Endothelial cell of umbilical vein (primary cell): ENCODE measurements at regions not wholly inside any gene's neighbourhood (a gene's known extent, or its start where the extent isn't known, plus 50 kb on each side); places are given as distances from the start of the nearest gene placed in this dataset.

Source experiments
- BruUV-seq: library from RNA; stranded (reverse); fragments of 400-500 nt; replicated peaks from 2 replicates; lab custom pipeline; 2021; lab: Mats Ljungman, UMichigan
- CTCF ChIA-PET: fragments of 300-600, 350-600 bp; sonication (Branson Sonifier 250); formaldehyde crosslinking; loops from one replicate; lab custom pipeline; 2021; ENCODE audit warnings: antibody characterized with exemption, inconsistent platforms; lab: Charles Lee
- POLR2A ChIA-PET: fragments of 300-600, 350-600 bp; sonication (Branson Sonifier 250); formaldehyde crosslinking; loops from one replicate; lab custom pipeline; 2021; ENCODE audit warnings: antibody characterized with exemption, inconsistent platforms; lab: Charles Lee
- DNase-seq: peaks from one replicate; pipeline ENCODE4 v3.0.0-alpha.2; 2011; ENCODE audit warnings: low read depth, low spot score
- FAIRE-seq: peaks from 2 replicates; lab custom pipeline; 2011; peaks lifted over from hg19 to GRCh38; lab: Jason Lieb, UNC
- H2AFZ ChIP-seq: 2 replicates; pipeline ENCODE4 v1.6.0; 2012; ENCODE audit warnings: low read depth, low read length, control low read depth, inconsistent platforms
- H3K27ac ChIP-seq: 2 replicates; pipeline ENCODE4 v1.5.1; 2011; ENCODE audit warnings: low read depth, mild to moderate bottlenecking, control low read depth, low read length, moderate library complexity; ENCODE audit not compliant: insufficient read depth
- H3K27me3 ChIP-seq, 2 experiments: 2 replicates each; pipeline versions ENCODE4 v1.6.0 to v1.6.1; 2011; ENCODE audit warnings: low read length in 2 of 2, mixed read lengths in 1 of 2; ENCODE audit not compliant: control insufficient read depth in 2 of 2, insufficient read depth in 2 of 2
- H3K36me3 ChIP-seq, 2 experiments: 2 replicates in 1 of 2; 3 replicates in 1 of 2; pipeline ENCODE4 v1.5.1; 2011; ENCODE audit warnings: low read length in 2 of 2, mild to moderate bottlenecking in 1 of 2, moderate library complexity in 1 of 2; ENCODE audit not compliant: control insufficient read depth in 2 of 2, insufficient read depth in 2 of 2; ENCODE audit errors: extremely low read depth in 1 of 2
- H3K4me1 ChIP-seq: 3 replicates; pipeline ENCODE4 v1.5.1; 2011; ENCODE audit warnings: mild to moderate bottlenecking, low read length; ENCODE audit not compliant: control insufficient read depth, insufficient read depth; ENCODE audit errors: extremely low read depth
- H3K4me2 ChIP-seq: 2 replicates; pipeline ENCODE4 v1.6.1; 2011; ENCODE audit warnings: low read length, control low read depth, mixed read lengths; ENCODE audit not compliant: insufficient read depth
- H3K4me3 ChIP-seq, 3 experiments: fragments of 200-600 bp in 1 of 3; sonication (generic), shearing (Covaris generic) in 1 of 3; replicated peaks in 1 of 3; 2 replicates each; pipeline ENCODE4 v1.5.1; 2011 to 2016; ENCODE audit warnings: control low read depth in 3 of 3, low read length in 3 of 3, mild to moderate bottlenecking in 2 of 3, inconsistent platforms in 1 of 3, low read depth in 1 of 3, moderate library complexity in 1 of 3; ENCODE audit not compliant: insufficient read depth in 1 of 3
- H3K79me2 ChIP-seq: 2 replicates; pipeline ENCODE4 v1.6.0; 2012; ENCODE audit warnings: low read length, inconsistent platforms; ENCODE audit not compliant: control insufficient read depth, insufficient read depth
- H3K9ac ChIP-seq: replicated peaks from 2 replicates; pipeline ENCODE3; 2011; ENCODE audit warnings: low read length, control low read depth; ENCODE audit not compliant: insufficient read depth; ENCODE audit errors: extremely low read depth
- H3K9me1 ChIP-seq: replicated peaks from 3 replicates; pipeline ENCODE4 v1.6.0; 2011; ENCODE audit warnings: mild to moderate bottlenecking, low read length; ENCODE audit not compliant: control insufficient read depth, insufficient read depth; ENCODE audit errors: extremely low read depth
- H3K9me3 ChIP-seq: replicated peaks from 2 replicates; pipeline ENCODE4 v1.5.1; 2012; ENCODE audit warnings: low read length, inconsistent platforms; ENCODE audit not compliant: control insufficient read depth, insufficient read depth
- H4K20me1 ChIP-seq: replicated peaks from 2 replicates; pipeline ENCODE3; 2011; ENCODE audit warnings: mild to moderate bottlenecking, low read length; ENCODE audit not compliant: control insufficient read depth, insufficient read depth; ENCODE audit errors: extremely low read depth
- EZH2 ChIP-seq: IDR thresholded peaks from 2 replicates; pipeline ENCODE4 v1.6.1; 2012; ENCODE audit warnings: borderline replicate concordance, low read depth, mild to moderate bottlenecking, moderate library complexity, low read length, inconsistent platforms; ENCODE audit not compliant: severe bottlenecking
- FOS ChIP-seq: IDR thresholded peaks from 2 replicates; pipeline ENCODE4 v1.6.1; 2011; ENCODE audit warnings: mild to moderate bottlenecking, low read length, moderate library complexity, borderline replicate concordance; ENCODE audit not compliant: insufficient read depth
- GATA2 ChIP-seq: IDR thresholded peaks from 2 replicates; pipeline ENCODE4 v1.7.0; 2011; ENCODE audit warnings: low read depth, mild to moderate bottlenecking, moderate library complexity, mixed read lengths, low read length; ENCODE audit not compliant: insufficient read length, insufficient read depth
- JUN ChIP-seq: IDR thresholded peaks from 2 replicates; pipeline ENCODE4 v1.6.1; 2011; ENCODE audit warnings: borderline replicate concordance, low read depth; ENCODE audit not compliant: insufficient read length, insufficient read depth
- MYC ChIP-seq: IDR thresholded peaks from one replicate; pipeline ENCODE4 v1.6.1; 2011; ENCODE audit warnings: mild to moderate bottlenecking, low read depth, low read length
- POLR2A ChIP-seq: IDR thresholded peaks from 2 replicates; pipeline ENCODE4 v1.6.1; 2012; ENCODE audit warnings: low read depth, mild to moderate bottlenecking, control low read depth, low read length
- POLR2AphosphoS5 ChIP-seq: IDR thresholded peaks from 2 replicates; pipeline ENCODE4 v1.6.1; 2012; ENCODE audit warnings: low read depth, mild to moderate bottlenecking, control low read depth, low read length, moderate library complexity; ENCODE audit not compliant: insufficient read depth
- dilution Hi-C: fragments of 300-500 bp; cut with MboI; formaldehyde crosslinking; loops from one replicate; pipeline ENCODE4 v1.15.0; 2019; ENCODE audit warnings: low sequenced_read_pairs; ENCODE audit not compliant: extremely low pct_ligation_motif_present
- intact Hi-C: fragments of 100-400 bp; cut with micrococcal nuclease; formaldehyde crosslinking; loops from one replicate; pipeline ENCODE4 v1.10.0; 2022
- TF ChIP-seq, protein P1 (sequence below): IDR thresholded peaks from 2 replicates; pipeline ENCODE4 v1.6.1; 2011; ENCODE audit not compliant: insufficient read depth, insufficient read length
- TF ChIP-seq, protein P2 (sequence below), 2 donors: IDR thresholded peaks; 1 replicate in 1 of 2; 2 replicates in 1 of 2; pipeline ENCODE4 v1.5.1; 2011; ENCODE audit warnings: low read length in 2 of 2, mild to moderate bottlenecking in 2 of 2, moderate library complexity in 2 of 2, control low read depth in 1 of 2, inconsistent platforms in 1 of 2, low read depth in 1 of 2; ENCODE audit not compliant: insufficient read depth in 1 of 2; ENCODE audit errors: extremely low read depth in 1 of 2

DNA sequence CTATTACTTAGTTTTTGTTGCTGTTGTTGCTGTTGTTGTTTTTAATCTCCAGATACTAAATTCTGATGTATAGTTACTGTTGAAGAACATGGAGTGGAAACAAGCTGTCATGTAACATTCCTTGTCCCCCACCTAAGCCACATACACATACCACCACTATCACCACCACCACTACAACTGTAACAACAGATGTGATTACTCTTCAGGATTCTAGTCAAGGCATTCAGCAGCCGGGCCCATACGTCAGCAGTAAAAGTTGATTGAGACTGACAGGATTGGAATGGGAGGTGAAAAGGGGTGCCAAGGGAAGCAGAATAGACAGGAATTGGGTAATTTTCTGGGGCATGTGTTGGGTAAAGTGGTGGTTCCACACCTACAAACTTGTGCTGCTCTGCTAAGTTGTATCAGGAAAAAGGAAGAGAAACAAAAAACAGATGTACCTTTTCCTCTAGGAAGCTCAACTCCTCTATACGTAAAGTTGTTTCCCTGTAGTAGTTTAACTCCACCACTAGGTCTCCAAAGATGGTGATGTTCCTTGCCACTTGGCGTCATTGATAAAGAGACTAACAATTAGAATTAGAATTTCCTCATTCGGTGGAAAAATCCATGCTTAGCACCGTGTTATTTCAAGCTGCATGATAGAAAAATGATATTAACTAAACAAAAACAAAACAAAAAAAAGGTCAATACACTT lies 138.6 kb downstream of the ARRDC3 start:
- no TSS peak for BruUV-seq
- dilution Hi-C loops = no loop called here
- no peak for FAIRE-seq
- no peak overlapping the region for H3K9ac ChIP-seq
- no peaks in the 10 kb centered on the region for H3K9me3 ChIP-seq
- H3K27me3 ChIP-seq = no peaks in the 10 kb centered on the region
- no peak overlapping the region for H3K27ac ChIP-seq
- CTCF ChIA-PET = interaction anchor here (0.9 to 1.9 kb wide), 7 partner anchors 10 to 175 kb away, joined by 3 to 10 read pairs (median 3); no protein-coding TSS in a partner anchor
- no peak overlapping the region for H3K4me2 ChIP-seq
- H3K9me1 ChIP-seq = no peaks in the 10 kb centered on the region
- H2AFZ ChIP-seq = no peak overlapping the region
- POLR2A ChIA-PET = no interaction called here
- H3K79me2 ChIP-seq = no peaks in the 10 kb centered on the region
- TF ChIP-seq EZH2 (no peak), GATA2 (no peak), MYC (no peak), JUN (no peak), POLR2A (no peak), POLR2AphosphoS5 (no peak), FOS (no peak)
- TF ChIP-seq, protein P1, sequence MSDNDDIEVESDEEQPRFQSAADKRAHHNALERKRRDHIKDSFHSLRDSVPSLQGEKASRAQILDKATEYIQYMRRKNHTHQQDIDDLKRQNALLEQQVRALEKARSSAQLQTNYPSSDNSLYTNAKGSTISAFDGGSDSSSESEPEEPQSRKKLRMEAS = no peak
- TF ChIP-seq, protein P2, sequence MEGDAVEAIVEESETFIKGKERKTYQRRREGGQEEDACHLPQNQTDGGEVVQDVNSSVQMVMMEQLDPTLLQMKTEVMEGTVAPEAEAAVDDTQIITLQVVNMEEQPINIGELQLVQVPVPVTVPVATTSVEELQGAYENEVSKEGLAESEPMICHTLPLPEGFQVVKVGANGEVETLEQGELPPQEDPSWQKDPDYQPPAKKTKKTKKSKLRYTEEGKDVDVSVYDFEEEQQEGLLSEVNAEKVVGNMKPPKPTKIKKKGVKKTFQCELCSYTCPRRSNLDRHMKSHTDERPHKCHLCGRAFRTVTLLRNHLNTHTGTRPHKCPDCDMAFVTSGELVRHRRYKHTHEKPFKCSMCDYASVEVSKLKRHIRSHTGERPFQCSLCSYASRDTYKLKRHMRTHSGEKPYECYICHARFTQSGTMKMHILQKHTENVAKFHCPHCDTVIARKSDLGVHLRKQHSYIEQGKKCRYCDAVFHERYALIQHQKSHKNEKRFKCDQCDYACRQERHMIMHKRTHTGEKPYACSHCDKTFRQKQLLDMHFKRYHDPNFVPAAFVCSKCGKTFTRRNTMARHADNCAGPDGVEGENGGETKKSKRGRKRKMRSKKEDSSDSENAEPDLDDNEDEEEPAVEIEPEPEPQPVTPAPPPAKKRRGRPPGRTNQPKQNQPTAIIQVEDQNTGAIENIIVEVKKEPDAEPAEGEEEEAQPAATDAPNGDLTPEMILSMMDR (IDR thresholded peaks at IDR 0.05; ENCODE audit: extremely low read depth in 1 of 2, insufficient read depth in 1 of 2, low read depth in 1 of 2, low read length in 2 of 2) = no peak
- DNase-seq = no peak
- H3K36me3 ChIP-seq = no peaks in the 10 kb centered on the region
- intact Hi-C loops = no loop called here
- H4K20me1 ChIP-seq = no peaks in the 10 kb centered on the region
- no peaks in the 10 kb centered on the region for H3K4me1 ChIP-seq
- no peak overlapping the region for H3K4me3 ChIP-seq
